GM12878 (cell line): ENCODE measurements at regions not wholly inside any gene's neighbourhood (a gene's known extent, or its start where the extent isn't known, plus 50 kb on each side); places are given as distances from the start of the nearest gene placed in this dataset.
"Not testable (repeated sequence)": the region's sequence is repeated elsewhere in the genome, so short reads cannot be mapped to it uniquely, and the experiment has no call there.

Experiments used
- ATAC-seq: fragments of 200-7000 bp; cut with Tn5 transposase; 3 replicates; pipeline ENCODE4 v1.9.1; 2020; ENCODE audit warnings: mild to moderate bottlenecking, moderate library complexity
- BruUV-seq: library from RNA; stranded (reverse); fragments of 400-500 nt; replicated peaks from 2 replicates; lab custom pipeline; 2021; lab: Mats Ljungman, UMichigan
- CTCF ChIA-PET: fragments of 300-600 bp; sonication (Branson Sonifier 250); formaldehyde crosslinking; extraction: SDS; loops from one replicate; lab custom pipeline; 2021; ENCODE audit warnings: inconsistent platforms; lab: Yijun Ruan, JAX
- POLR2A ChIA-PET: fragments of 350-600 bp; formaldehyde crosslinking; extraction: SDS; loops from one replicate; lab custom pipeline; 2021; ENCODE audit warnings: inconsistent platforms; lab: Charles Lee
- RAD21 ChIA-PET: fragments of 300-600 bp; sonication (Branson Sonifier 250); formaldehyde crosslinking; loops from one replicate; lab custom pipeline; 2023; ENCODE audit warnings: antibody characterized with exemption; ENCODE audit not compliant: unreplicated experiment; lab: Charles Lee
- SMC1A ChIA-PET: fragments of 300-600 bp; sonication (Branson Sonifier 250); formaldehyde crosslinking; loops from one replicate; lab custom pipeline; 2023; ENCODE audit not compliant: unreplicated experiment, uncharacterized antibody; lab: Charles Lee
- DNase-seq: peaks from one replicate; pipeline ENCODE4 v3.0.0-alpha.2; 2011; ENCODE audit warnings: low read depth, low spot score
- FAIRE-seq: peaks from 3 replicates; lab custom pipeline; 2011; peaks lifted over from hg19 to GRCh38; lab: Jason Lieb, UNC
- H2AFZ ChIP-seq: 2 replicates; pipeline ENCODE4 v1.6.0; 2011; ENCODE audit warnings: low read depth, low read length, control low read depth; ENCODE audit not compliant: control insufficient read depth
- H3K27ac ChIP-seq: 2 replicates; pipeline ENCODE4 v1.5.1; 2011; ENCODE audit warnings: control low read depth; ENCODE audit not compliant: control insufficient read depth, insufficient read depth
- H3K27me3 ChIP-seq, 2 experiments: replicated peaks in 1 of 2; 2 replicates each; pipeline versions ENCODE4 v1.6.0 to v1.6.1; 2011; ENCODE audit warnings: low read length in 1 of 2; ENCODE audit not compliant: control insufficient read depth in 2 of 2, insufficient read depth in 2 of 2
- H3K36me3 ChIP-seq, 2 experiments: 2 replicates each; pipeline ENCODE4 v1.5.1; 2011; ENCODE audit warnings: low read length in 1 of 2; ENCODE audit not compliant: control insufficient read depth in 2 of 2, insufficient read depth in 2 of 2
- H3K4me1 ChIP-seq: 2 replicates; pipeline ENCODE4 v1.6.1; 2011; ENCODE audit warnings: mild to moderate bottlenecking, low read length, moderate library complexity, mixed read lengths; ENCODE audit not compliant: control insufficient read depth, insufficient read depth
- H3K4me2 ChIP-seq: 2 replicates; pipeline ENCODE4 v1.6.0; 2011; ENCODE audit warnings: control low read depth; ENCODE audit not compliant: control insufficient read depth, insufficient read depth
- H3K4me3 ChIP-seq: fragments of 200-600 bp; sonication (generic); 2 replicates; pipeline ENCODE4 v1.5.1; 2016
- H3K79me2 ChIP-seq: 2 replicates; pipeline ENCODE4 v1.6.0; 2011; ENCODE audit warnings: low read length; ENCODE audit not compliant: control insufficient read depth, insufficient read depth
- H3K9ac ChIP-seq: 2 replicates; pipeline ENCODE4 v1.8.0; 2011; ENCODE audit warnings: low read length, control low read depth, mixed read lengths; ENCODE audit not compliant: control insufficient read depth, insufficient read depth
- H3K9me3 ChIP-seq: replicated peaks from 3 replicates; pipeline ENCODE4 v1.5.1; 2011; ENCODE audit warnings: mild to moderate bottlenecking, low read length; ENCODE audit not compliant: control insufficient read depth, insufficient read depth
- H4K20me1 ChIP-seq: 2 replicates; pipeline ENCODE4 v1.6.0; 2011; ENCODE audit not compliant: control insufficient read depth, insufficient read depth
- CHD4 ChIP-seq: fragments of 200-600 bp; sonication (generic); IDR thresholded peaks from 2 replicates; pipeline ENCODE4 v1.6.1; 2016; ENCODE audit warnings: mild to moderate bottlenecking
- CREM ChIP-seq: IDR thresholded peaks from 2 replicates; pipeline ENCODE4 v1.6.1; 2014; ENCODE audit warnings: antibody characterized with exemption, low read depth
- EGR1 ChIP-seq, 2 experiments: IDR thresholded peaks; 1 replicate in 1 of 2; 2 replicates in 1 of 2; pipeline ENCODE4 v1.6.1; 2011 to 2012; ENCODE audit warnings: low read depth in 2 of 2, low read length in 2 of 2, borderline replicate concordance in 1 of 2, mild to moderate bottlenecking in 1 of 2, moderate library complexity in 1 of 2
- HDGF ChIP-seq: fragments of 450-650 bp; IDR thresholded peaks from 2 replicates; pipeline ENCODE4 v1.6.1; 2016; ENCODE audit warnings: antibody characterized with exemption
- MXI1 ChIP-seq: fragments of 150-350 bp; IDR thresholded peaks from 2 replicates; pipeline ENCODE4 v1.6.1; 2011; ENCODE audit warnings: low read depth, mild to moderate bottlenecking, inconsistent platforms, low read length, improper control_type of control experiment
- NFYA ChIP-seq: IDR thresholded peaks from 2 replicates; pipeline ENCODE4 v1.6.1; 2011; ENCODE audit warnings: low read depth, mild to moderate bottlenecking, low read length, improper control_type of control experiment, borderline replicate concordance
- YY1 ChIP-seq: IDR thresholded peaks from 2 replicates; pipeline ENCODE4 v1.6.1; 2011; ENCODE audit warnings: low read depth, mild to moderate bottlenecking, low read length
- ZBTB11 ChIP-seq: fragments of 450-650 bp; formaldehyde crosslinking; IDR thresholded peaks from 2 replicates; pipeline ENCODE4 v1.5.0; 2022; ENCODE audit warnings: mild to moderate bottlenecking, missing genetic modification characterization
- WGBS: methylation state at CpG from one replicate; pipeline ENCODE4 v1.1.6; 2016; ENCODE audit warnings: low lambda C conversion rate; ENCODE audit not compliant: insufficient replicate concordance, insufficient coverage; ENCODE audit errors: missing lambda C conversion rate; 5-methylcytosine and 5-hydroxymethylcytosine counted together
- in situ Hi-C: fragments of 300-500 bp; cut with MboI; formaldehyde crosslinking; loops from 9 replicates; pipeline ENCODE4 v1.14.3; 2018; ENCODE audit warnings: mixed read lengths
- intact Hi-C: fragments of 100-400 bp; cut with micrococcal nuclease; formaldehyde crosslinking; loops from one replicate; pipeline ENCODE4 v1.14.2; 2022; ENCODE audit not compliant: unreplicated experiment

- POLR2A ChIA-PET, intact Hi-C loops, CTCF ChIA-PET, H3K4me2 ChIP-seq, H4K20me1 ChIP-seq, FAIRE-seq, H3K4me1 ChIP-seq, H3K27ac ChIP-seq, DNase-seq, H2AFZ ChIP-seq, RAD21 ChIA-PET, H3K4me3 ChIP-seq, H3K9me3 ChIP-seq, ATAC-seq, H3K9ac ChIP-seq, H3K27me3 ChIP-seq, H3K36me3 ChIP-seq, H3K79me2 ChIP-seq, BruUV-seq, in situ Hi-C loops: not testable (repeated sequence)
- TF ChIP-seq EGR1 (IDR thresholded peaks at IDR 0.05; ENCODE audit: borderline replicate concordance in 1 of 2, low read depth in 2 of 2, low read length in 2 of 2): peak in 1 of 2 experiments; percentile 29; a peak in 1 of 3 replicates
- 59% methylated on average over 15 of the region's 15 CpGs for WGBS
- SMC1A ChIA-PET: interaction anchor here (1.6 to 1.7 kb wide), 2 partner anchors 11 to 44 kb away, joined by 4 to 5 read pairs; no protein-coding TSS in a partner anchor
These were observed 79.6 kb upstream of the HES1 start for GRCh38 chr3:194056323-194056722.

GRCh38 chr3:194056731-194057415 is 79.1 kb upstream of the HES1 start:
- ATAC-seq: no peak
- no peak for DNase-seq
- no peaks in the 10 kb centered on the region for H3K4me1 ChIP-seq
- H3K27ac ChIP-seq: no peak overlapping the region
- no peak overlapping the region for H2AFZ ChIP-seq
- no peaks in the 10 kb centered on the region for H3K36me3 ChIP-seq
- H4K20me1 ChIP-seq: no peaks in the 10 kb centered on the region
- ChIA-PET RAD21 (no interaction called here), SMC1A (no interaction called here), POLR2A (no interaction called here), CTCF (no interaction called here)
- no peaks in the 10 kb centered on the region for H3K79me2 ChIP-seq
- BruUV-seq: no TSS peak
- intact Hi-C loops (no loop called here), in situ Hi-C loops (no loop called here)
- no peak overlapping the region for H3K9ac ChIP-seq
- no peak overlapping the region for H3K4me3 ChIP-seq
- H3K9me3 ChIP-seq: no peaks in the 10 kb centered on the region; the same call in 2 of the 3 replicates
- FAIRE-seq: no peak
- no peaks in the 10 kb centered on the region for H3K27me3 ChIP-seq
- H3K4me2 ChIP-seq: no peak overlapping the region
- 91% methylated on average over 16 of the region's 16 CpGs for WGBS
- TF ChIP-seq CREM (no peak), ZBTB11 (CRISPR knock-in tag) (no peak), MXI1 (no peak), CHD4 (no peak), HDGF (no peak), NFYA (no peak), YY1 (no peak)
